GM19452 (cell line): ENCODE measurements at regions not wholly inside any gene's neighbourhood (a gene's known extent, or its start where the extent isn't known, plus 50 kb on each side); places are given as distances from the start of the nearest gene placed in this dataset.
"Not testable (repeated sequence)": the region's sequence is repeated elsewhere in the genome, so short reads cannot be mapped to it uniquely, and the experiment has no call there.

Experiments
- ATAC-seq: cut with Tn5 transposase; IDR thresholded peaks from one replicate; pipeline ENCODE4 v1.9.1; 2021; ENCODE audit not compliant: unreplicated experiment

GRCh38 chr22:22296047-22296446, 51.5 kb downstream of the VPREB1 start:
- ATAC-seq, result not testable (repeated sequence)

- ATAC-seq, result not testable (repeated sequence)
Observed at GRCh38 chr22:22297159-22297793, 52.7 kb downstream of the VPREB1 start.

- peak; percentile 79 for ATAC-seq
Observed at GRCh38 chr22:22297794-22298653, 53.4 kb downstream of the VPREB1 start.

- ATAC-seq, result not testable (repeated sequence)
Observed at GRCh38 chr22:22298654-22299009, 54.0 kb downstream of the VPREB1 start.

- ATAC-seq, result not testable (repeated sequence)
Observed at GRCh38 chr22:22300511-22300910, 55.9 kb downstream of the VPREB1 start.

GRCh38 chr22:22300946-22301345, 56.4 kb downstream of the VPREB1 start:
- ATAC-seq, result not testable (repeated sequence)

- no peak for ATAC-seq
Observed at GRCh38 chr22:22316589-22316988, 72.0 kb downstream of the VPREB1 start.

GRCh38 chr22:22318723-22319465, 74.3 kb downstream of the VPREB1 start:
- no peak for ATAC-seq

GRCh38 chr22:22321743-22322611, 77.4 kb downstream of the VPREB1 start:
- ATAC-seq, result peak; percentile 81

- no peak for ATAC-seq
Observed at GRCh38 chr22:22322792-22323191, 78.2 kb downstream of the VPREB1 start.

GRCh38 chr22:22327723-22328122, 83.1 kb downstream of the VPREB1 start:
- ATAC-seq, result no peak

- no peak for ATAC-seq
Observed at GRCh38 chr22:22329792-22330191, 85.2 kb downstream of the VPREB1 start.

- not testable (repeated sequence) for ATAC-seq
Observed at GRCh38 chr22:22335640-22336039, 91.1 kb downstream of the VPREB1 start.

- not testable (repeated sequence) for ATAC-seq
Observed at GRCh38 chr22:22336333-22336732, 91.7 kb downstream of the VPREB1 start.

GRCh38 chr22:22338778-22339177, 94.2 kb downstream of the VPREB1 start:
- not testable (repeated sequence) for ATAC-seq

GRCh38 chr22:22341736-22342135, 97.2 kb downstream of the VPREB1 start:
- ATAC-seq, result no peak

- ATAC-seq, result no peak
Observed at GRCh38 chr22:22342697-22343580, 98.4 kb downstream of the VPREB1 start.

GRCh38 chr22:22343581-22344296, 99.2 kb downstream of the VPREB1 start:
- no peak for ATAC-seq

- no peak for ATAC-seq
Observed at GRCh38 chr22:22344430-22344829, 99.8 kb downstream of the VPREB1 start.
